ENCODE measurements at regions not wholly inside any gene's neighbourhood (a gene's known extent, or its start where the extent isn't known, plus 50 kb on each side); places are given as distances from the start of the nearest gene placed in this dataset.

DNA sequence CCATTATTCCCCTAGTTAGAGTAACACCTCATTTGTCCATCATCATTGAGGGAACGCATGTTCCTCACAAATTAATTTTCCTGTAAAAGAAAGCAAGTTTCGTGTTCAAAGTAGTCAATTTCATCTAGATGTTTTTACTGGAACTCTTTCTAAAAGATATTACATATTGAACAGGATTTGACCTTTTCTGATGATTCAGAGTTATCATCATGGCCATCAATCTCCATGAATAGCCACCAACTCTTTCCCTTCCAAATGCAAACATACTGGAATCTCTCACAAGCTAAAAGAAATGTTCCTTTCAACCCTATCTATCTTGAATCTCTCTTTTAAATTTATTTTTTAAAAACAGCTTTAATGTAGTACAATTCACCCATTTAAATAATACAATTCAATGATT, 263.1 kb upstream of the FAR2 start:
- DNase-seq: no peak

- DNase-seq: no peak
These were observed 261.6 kb upstream of the FAR2 start for GRCh38 chr12:28887461-28887990.

DNA sequence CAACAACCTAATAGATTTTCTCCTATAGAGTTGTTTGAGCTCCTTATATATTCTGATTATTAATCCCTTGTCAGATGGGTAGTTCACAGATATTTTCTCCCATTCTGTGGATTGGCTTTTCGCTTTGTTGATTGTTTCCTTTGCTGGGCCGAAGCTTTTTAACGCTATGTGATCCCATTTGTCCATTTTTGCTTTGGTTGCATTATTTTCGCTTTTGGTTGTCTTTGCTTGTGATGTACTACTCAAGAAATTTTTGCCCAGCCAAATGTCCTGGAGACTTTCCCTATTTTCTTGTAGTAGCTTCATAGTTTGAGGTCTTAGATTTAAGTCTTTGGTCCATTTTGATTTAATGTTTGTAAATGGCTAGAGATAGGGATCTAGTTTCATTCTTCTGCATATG, 258.4 kb upstream of the FAR2 start:
- DNase-seq: no peak

DNA sequence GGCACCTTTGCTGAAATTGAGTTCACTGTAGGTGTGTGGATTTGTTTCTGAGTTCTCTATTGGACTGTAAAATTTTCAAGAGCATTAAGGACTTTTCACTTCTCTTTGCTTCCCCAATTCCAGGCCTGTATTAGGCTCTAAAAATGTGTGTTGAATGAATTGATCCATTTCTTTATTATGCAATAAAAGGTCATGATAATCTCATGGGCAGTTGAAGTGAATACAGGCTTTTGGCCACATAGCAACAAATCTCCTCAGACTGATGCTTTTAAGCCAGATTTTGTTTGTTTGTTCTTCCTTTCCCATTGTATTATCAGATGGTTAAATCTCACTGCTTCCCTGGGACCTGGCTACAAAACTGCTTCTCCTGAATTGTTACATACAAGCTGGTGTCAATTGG, 258.0 kb upstream of the FAR2 start:
- no peak for DNase-seq

DNA sequence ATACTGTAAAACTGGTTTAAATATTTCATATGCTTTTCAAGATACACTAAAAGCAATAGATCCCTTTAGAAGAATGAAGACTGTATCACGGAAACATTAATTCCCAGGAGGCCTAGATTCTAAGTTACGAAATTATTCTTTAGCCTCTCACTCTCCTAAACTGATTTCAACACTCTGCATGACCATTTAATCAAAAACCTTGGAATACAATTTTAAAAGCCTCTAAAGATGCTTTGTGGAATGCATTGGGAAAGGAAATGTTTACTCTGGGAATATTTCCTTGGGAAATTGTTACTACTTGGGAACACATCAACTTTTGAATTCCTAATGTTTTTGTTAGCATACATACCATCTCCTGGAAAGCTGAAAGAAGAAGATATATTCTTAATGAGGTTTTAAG, 255.7 kb upstream of the FAR2 start:
- no peak for DNase-seq

DNA sequence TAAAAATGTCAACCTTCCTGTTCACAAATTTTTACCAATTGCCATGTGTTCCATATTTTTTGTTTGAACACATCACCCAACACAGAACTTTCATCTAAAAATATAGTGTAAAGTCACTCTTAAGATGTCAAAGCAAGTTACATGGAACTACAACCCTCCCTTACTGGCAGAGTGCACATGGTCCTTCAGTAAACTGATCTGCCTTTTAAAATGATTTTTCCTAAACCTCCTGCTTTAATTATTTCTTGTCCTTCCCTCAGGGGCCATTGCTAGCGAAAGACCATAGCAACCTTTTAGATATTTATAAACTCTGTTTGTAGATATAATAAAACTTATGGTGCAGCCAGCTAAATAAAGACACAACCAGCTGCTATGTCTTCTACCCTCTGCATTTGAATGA, 255.2 kb upstream of the FAR2 start:
- DNase-seq: no peak

DNA sequence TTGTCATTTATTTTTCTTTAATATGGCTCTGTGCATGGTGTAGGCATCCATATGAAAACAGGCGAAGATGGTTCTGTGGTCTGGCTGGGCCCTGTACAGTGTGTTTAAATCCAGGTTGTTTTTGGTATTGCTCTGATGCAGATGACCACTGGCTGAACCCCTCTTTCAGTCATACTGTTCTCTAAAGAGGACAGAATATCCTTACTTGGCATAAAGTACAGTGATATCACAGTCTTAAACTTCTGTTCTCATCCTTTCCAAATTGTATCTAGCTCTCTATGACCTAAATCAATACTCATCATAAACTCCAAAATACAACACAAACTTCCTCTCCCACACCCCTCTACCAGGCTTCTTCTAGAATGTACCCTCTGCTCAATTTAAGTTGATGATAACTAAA, 252.7 kb upstream of the FAR2 start:
- no peak for DNase-seq

DNA sequence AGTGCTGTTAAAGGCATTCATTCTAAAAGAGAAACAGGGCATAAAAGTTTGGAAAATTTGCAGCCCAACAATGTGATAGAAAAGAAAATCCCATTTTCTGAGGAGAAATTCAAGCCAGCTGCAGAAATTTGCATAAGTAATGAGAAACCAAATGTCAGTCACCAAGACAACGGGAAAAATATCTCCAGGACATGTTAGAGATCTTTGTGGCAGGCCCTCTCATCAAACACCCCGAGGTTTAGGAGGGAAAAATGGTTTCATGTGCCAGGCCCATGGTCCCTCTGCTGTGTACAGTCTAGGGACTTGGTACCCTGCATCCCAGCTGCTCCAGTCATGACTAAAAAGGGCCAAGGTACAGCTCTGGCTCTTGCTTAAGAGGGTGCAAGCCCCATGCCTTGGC, 251.0 kb upstream of the FAR2 start:
- no peak for DNase-seq

- no peak for DNase-seq
These were observed 249.1 kb upstream of the FAR2 start for GRCh38 chr12:28899951-28900350.

GRCh38 chr12:28905220-28905955, 243.7 kb upstream of the FAR2 start:
- DNase-seq: no peak

GRCh38 chr12:28908646-28909045, 240.4 kb upstream of the FAR2 start:
- no peak for DNase-seq

- DNase-seq: no peak
These were observed 239.8 kb upstream of the FAR2 start for GRCh38 chr12:28909291-28909690.

DNA sequence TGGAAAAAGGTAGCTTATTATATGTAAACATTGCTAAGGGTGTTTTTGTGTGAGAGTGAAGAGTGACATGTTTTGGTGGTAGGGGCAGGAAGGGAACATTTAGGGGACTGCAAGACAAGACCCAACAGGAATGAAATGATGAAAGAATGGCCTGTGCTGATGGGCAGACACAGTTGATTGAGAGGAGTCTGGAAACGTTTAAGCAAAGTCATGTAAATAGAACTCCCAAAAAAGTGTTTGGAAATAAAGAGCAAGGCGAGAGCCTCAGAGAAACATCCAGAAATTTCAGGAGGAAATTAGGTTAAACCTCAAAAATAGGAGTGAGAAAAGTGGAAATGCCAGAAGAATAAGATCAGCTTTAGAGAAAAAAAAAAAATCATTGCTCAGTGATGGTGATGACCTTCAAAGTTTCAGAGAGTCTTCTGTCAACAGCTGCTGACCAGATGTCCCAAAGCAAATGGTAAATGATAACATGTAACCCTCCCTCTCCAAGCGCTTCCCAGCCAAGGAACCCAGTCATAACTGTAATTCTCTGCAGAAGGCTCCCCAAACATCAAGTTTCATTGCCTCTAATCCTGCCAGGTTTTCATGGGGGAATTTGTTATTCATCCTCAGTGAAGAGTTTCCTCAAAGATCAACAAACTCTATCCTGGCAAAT, 223.2 kb upstream of the FAR2 start:
- DNase-seq: no peak

DNA sequence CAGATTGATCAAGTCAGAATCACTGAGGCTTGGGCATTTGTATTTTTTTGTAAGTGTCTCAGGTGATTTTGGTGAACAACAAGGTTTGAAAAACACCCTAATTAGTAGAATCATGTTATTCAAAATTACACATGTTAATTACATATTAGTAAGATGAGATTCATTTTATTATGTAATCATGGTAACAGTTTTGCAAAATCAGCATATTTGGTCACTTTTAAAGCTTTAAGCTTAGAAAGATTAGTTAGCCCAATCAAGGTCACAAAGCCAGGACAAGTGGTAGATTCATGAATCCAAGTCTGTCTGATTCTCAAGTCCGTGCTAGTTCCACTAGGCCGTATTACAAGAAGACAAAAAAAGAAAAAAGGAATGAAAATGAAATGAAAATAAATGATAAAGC, 218.4 kb upstream of the FAR2 start:
- DNase-seq: no peak

GRCh38 chr12:28933176-28933575, 215.9 kb upstream of the FAR2 start:
- no peak for DNase-seq

DNA sequence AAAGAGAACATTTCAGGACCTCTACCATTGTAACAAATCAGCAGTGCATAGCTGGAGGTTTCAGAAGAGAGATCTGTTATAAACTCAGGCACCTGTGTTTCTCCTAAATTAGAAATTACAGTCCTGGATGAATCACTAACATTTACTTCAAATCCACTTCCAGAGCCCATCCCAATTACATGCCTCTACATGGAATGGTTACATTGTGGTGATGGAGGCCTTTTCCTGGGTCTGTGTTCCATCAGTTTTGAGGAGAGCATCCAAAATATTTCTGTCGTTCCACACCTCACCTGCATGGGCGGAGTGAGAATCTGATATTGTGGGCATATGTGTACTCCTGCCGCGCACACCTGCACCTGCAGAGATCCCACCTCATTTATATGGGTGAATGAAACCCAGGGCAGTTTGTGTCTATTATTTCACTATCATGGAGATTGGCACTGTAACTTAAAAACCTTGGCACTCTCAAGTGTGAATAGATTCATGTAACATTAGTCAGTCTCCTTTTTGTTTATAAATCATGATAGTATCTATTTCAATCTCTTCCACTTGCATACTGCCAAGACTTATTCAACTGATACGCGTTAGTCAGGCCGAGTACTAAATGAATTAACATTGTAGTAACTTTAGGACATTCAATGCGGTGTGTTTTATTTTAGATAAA, 215.1 kb upstream of the FAR2 start:
- DNase-seq: no peak

DNA sequence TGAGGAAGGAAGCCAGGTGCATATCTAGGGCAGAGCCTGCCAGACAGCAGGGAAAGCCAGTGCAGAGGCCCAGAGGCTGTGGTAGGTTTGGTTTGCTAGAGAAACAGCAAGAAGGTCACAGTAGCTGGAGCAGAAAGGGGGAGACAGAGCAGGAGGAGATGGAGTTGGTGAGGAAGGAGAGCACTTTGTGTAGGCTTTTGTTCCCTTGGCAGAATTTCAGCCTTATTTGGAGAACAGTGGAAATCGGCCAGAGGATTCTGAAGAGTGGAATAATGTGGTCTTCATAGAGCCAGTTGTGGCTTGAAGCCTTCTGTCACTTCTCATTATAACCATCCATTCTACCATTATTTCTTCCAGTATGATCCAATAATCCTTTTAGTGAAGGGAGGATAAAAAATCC, 212.9 kb upstream of the FAR2 start:
- no peak for DNase-seq

DNA sequence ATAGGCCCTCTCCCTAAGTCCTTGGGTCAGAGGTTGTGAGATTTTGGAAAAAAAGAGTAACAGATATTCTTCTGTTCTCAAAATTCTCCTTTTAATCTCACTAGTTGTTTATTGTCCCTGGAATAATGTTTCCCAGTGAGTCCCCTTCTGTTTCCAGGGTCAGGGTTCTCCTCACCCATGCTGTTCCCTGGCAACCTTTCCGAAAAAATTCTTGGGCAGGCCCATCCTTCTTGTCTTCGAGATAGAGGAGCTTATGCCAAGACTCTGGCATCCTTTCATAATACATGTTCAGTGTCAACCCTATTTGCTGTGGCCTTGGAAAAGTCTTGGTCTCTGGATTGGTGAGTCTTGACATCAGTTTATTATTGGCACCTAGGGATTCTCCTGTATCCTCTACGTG, 212.4 kb upstream of the FAR2 start:
- DNase-seq: no peak

- no peak for DNase-seq
These were observed 211.9 kb upstream of the FAR2 start for GRCh38 chr12:28937196-28937595.

- no peak for DNase-seq
These were observed 211.0 kb upstream of the FAR2 start for GRCh38 chr12:28938056-28938455.

DNA sequence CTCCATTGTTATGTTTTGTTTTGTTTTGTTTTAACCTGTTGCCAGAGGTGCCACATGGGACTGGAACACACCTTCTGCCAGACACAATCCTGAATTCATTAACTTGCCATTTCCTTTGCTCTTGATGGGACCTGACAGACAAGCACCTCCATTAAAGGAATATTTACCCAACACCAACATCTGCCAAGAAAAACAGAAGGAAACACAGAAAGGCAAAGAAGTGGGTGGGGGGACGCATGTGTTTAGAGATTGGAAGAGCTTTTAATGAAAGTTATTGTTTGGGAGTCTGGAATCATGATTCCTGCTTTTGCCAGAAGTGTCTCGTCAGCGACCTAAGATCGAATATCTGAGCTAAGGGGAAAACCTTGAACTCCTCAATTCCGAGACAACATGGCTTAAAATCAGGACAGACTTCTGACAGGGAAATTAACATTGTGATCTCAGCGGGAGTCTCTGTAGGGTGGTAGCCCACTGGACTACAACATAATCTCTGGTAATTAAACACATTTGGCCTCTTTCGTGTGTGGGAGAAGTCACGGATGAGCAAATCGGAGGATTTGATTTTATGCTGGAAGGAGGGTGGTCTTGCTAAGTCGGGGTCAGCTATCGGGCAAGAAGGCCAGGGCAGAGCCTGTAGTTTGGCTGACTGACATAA, 210.4 kb upstream of the FAR2 start:
- DNase-seq: no peak

GRCh38 chr12:28939427-28939826, 209.7 kb upstream of the FAR2 start:
- no peak for DNase-seq

DNA sequence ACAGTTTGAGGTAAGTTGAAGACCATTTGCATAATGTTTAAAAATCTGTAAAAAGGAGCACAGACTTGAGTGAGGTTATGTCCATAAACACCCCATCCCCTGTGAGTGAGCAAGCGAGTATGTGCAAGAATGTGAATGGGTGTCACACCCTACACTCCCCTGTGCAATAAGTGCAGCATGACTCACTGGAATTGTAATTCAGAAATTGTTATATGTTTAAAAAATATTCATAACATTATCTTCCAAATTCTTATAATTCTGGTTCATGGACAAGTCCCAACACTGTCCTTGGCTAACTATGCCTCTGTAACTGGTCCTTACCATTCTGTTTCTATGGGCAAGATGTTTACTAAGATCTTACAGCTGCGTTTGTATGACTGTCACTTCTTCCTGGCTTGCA, 207.8 kb upstream of the FAR2 start:
- no peak for DNase-seq

DNA sequence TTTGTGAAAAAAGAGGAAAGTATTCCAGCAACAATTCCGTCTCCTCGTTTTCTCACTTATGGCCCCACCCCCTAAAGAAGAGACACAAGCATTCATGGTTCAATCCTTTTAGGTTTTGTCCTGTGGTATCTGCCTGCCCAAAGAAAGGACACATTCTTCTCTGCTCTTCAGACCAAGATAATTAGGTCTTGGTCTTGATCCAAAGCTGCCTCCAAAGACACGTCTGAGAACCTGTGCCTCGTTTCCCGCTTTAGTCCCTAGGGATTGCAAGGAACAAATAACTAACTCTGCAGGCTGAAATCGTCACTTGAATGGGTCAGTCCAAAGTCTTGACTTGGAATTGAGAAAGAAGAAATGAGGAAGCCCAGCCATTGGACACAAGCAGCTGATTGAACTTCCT, 202.7 kb upstream of the FAR2 start:
- no peak for DNase-seq

All from NCI-H345 (cell line).